ENCODE measurements at regions not wholly inside any gene's neighbourhood (a gene's known extent, or its start where the extent isn't known, plus 50 kb on each side); places are given as distances from the start of the nearest gene placed in this dataset.

DNA sequence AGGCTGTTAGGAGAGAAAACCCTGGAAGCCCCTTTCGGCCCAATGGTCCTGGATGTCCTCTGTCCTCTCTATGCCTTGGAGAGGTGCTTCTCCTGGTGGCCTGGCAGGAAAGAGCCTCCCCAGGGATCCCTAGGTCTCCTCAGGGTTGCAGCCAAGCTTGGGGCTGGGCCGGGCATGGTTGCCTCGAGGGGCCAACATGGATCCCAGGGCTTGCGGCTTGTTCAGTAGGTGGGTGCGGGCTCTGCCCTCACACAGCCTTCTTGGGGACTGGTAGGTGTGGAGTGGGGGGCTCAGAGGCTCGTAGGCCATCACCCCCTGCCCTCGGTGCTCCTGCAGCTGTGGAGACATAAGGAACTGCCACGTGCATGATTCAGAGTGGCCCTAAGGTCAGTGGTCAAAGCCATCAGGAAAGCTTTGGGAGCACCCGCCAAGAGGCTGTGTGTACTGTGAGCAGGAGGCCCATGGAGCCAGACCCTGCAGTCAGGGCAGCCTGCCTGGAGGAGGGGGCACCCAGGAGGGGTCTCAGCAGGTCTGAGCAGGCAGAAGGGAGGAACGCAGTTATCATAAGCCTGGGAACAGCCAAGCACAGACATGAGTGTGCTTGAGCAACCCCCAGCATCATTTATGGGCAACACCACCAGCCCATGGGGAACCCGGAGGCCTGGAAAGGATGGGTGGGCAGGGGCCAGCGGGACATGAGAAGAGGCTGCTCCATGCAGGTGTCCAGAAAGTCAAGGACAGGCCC, 231.0 kb downstream of the GLI2 start:
- in situ Hi-C loops (cut with HindIII; ENCODE audit: extremely low pct_ligation_motif_present, low pct_unique_long_range_greater_than_20kb): no loop called here
- Histone ChIP-seq H3K79me2 (ENCODE audit: insufficient read depth, low read length) (no peaks in the 10 kb centered on the region), H3K9ac (ENCODE audit: insufficient read depth, low read depth, low read length) (no peak overlapping the region), H2AFZ (ENCODE audit: low read length) (no peak overlapping the region), H3K4me1 (ENCODE audit: insufficient read depth, low read length) (no peaks in the 10 kb centered on the region), H3K27ac (ENCODE audit: extremely low read length, insufficient read depth, low read length) (no peak overlapping the region), H3K36me3 (replicated peaks in 1 of 2; ENCODE audit: control insufficient read depth in 1 of 2, insufficient read depth in 2 of 2, low read length in 2 of 2) (no peaks in the 10 kb centered on the region), H3K27me3 (ENCODE audit: control insufficient read depth in 1 of 2, insufficient read depth in 2 of 2, low read length in 2 of 2) (peaks cover 11 to 58% of the 10 kb centered on the region in 2 experiments), H4K20me1 (ENCODE audit: insufficient read depth, low read length) (no peaks in the 10 kb centered on the region), H3K9me3 (ENCODE audit: low read length) (no peaks in the 10 kb centered on the region), H3K4me2 (ENCODE audit: low read depth, low read length) (no peak overlapping the region), H3K4me3 (replicated peaks in 1 of 3; ENCODE audit: insufficient read depth in 1 of 3, low read depth in 2 of 3, low read length in 3 of 3) (no peak overlapping the region)
- ATAC-seq (no peak), DNase-seq (ENCODE audit: low spot score) (no peak), FAIRE-seq (no peak)
- BruUV-seq (replicated peaks): no TSS peak
- ChIA-PET POLR2A (no interaction called here), CTCF (ENCODE audit: low intra/inter-chr PET ratio, low total read pairs) (no interaction called here)
- intact Hi-C loops (cut with micrococcal nuclease; ENCODE audit: unreplicated experiment): no loop called here
- 1% methylated on average over 8 of the region's 12 CpGs for WGBS (ENCODE audit: low lambda C conversion rate)
- no peak for TF ChIP-seq FOXC1 (CRISPR knock-in tag; IDR thresholded peaks at IDR 0.05; ENCODE audit: borderline replicate concordance)
- TF ChIP-seq, protein P1, sequence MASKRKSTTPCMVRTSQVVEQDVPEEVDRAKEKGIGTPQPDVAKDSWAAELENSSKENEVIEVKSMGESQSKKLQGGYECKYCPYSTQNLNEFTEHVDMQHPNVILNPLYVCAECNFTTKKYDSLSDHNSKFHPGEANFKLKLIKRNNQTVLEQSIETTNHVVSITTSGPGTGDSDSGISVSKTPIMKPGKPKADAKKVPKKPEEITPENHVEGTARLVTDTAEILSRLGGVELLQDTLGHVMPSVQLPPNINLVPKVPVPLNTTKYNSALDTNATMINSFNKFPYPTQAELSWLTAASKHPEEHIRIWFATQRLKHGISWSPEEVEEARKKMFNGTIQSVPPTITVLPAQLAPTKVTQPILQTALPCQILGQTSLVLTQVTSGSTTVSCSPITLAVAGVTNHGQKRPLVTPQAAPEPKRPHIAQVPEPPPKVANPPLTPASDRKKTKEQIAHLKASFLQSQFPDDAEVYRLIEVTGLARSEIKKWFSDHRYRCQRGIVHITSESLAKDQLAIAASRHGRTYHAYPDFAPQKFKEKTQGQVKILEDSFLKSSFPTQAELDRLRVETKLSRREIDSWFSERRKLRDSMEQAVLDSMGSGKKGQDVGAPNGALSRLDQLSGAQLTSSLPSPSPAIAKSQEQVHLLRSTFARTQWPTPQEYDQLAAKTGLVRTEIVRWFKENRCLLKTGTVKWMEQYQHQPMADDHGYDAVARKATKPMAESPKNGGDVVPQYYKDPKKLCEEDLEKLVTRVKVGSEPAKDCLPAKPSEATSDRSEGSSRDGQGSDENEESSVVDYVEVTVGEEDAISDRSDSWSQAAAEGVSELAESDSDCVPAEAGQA (IDR thresholded peaks at IDR 0.05; ENCODE audit: low read depth): no peak
- TF ChIP-seq, protein P1 (CRISPR knock-in tag; IDR thresholded peaks at IDR 0.05; ENCODE audit: borderline replicate concordance): no peak
- TF ChIP-seq ZNF720 (CRISPR knock-in tag; IDR thresholded peaks at IDR 0.05): no peak
- no peak for TF ChIP-seq ZNF572 (CRISPR knock-in tag; IDR thresholded peaks at IDR 0.05)
- TF ChIP-seq ZNF766 (CRISPR knock-in tag; IDR thresholded peaks at IDR 0.05; ENCODE audit: borderline replicate concordance): no peak
- TF ChIP-seq, protein P2, sequence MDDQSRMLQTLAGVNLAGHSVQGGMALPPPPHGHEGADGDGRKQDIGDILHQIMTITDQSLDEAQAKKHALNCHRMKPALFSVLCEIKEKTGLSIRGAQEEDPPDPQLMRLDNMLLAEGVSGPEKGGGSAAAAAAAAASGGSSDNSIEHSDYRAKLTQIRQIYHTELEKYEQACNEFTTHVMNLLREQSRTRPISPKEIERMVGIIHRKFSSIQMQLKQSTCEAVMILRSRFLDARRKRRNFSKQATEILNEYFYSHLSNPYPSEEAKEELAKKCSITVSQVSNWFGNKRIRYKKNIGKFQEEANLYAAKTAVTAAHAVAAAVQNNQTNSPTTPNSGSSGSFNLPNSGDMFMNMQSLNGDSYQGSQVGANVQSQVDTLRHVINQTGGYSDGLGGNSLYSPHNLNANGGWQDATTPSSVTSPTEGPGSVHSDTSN (CRISPR knock-in tag; IDR thresholded peaks at IDR 0.05; ENCODE audit: borderline replicate concordance): no peak
- TF ChIP-seq ZNF614 (CRISPR knock-in tag; IDR thresholded peaks at IDR 0.05; ENCODE audit: borderline replicate concordance): no peak
- TF ChIP-seq U2AF1 (optimal IDR thresholded peaks at IDR 0.05; ENCODE audit: low read depth, low read length): no peak
- TF ChIP-seq, protein P3, sequence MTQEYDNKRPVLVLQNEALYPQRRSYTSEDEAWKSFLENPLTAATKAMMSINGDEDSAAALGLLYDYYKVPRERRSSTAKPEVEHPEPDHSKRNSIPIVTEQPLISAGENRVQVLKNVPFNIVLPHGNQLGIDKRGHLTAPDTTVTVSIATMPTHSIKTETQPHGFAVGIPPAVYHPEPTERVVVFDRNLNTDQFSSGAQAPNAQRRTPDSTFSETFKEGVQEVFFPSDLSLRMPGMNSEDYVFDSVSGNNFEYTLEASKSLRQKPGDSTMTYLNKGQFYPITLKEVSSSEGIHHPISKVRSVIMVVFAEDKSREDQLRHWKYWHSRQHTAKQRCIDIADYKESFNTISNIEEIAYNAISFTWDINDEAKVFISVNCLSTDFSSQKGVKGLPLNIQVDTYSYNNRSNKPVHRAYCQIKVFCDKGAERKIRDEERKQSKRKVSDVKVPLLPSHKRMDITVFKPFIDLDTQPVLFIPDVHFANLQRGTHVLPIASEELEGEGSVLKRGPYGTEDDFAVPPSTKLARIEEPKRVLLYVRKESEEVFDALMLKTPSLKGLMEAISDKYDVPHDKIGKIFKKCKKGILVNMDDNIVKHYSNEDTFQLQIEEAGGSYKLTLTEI (CRISPR knock-in tag; conservative IDR thresholded peaks at IDR 0.05): no peak
- TF ChIP-seq, protein P4, sequence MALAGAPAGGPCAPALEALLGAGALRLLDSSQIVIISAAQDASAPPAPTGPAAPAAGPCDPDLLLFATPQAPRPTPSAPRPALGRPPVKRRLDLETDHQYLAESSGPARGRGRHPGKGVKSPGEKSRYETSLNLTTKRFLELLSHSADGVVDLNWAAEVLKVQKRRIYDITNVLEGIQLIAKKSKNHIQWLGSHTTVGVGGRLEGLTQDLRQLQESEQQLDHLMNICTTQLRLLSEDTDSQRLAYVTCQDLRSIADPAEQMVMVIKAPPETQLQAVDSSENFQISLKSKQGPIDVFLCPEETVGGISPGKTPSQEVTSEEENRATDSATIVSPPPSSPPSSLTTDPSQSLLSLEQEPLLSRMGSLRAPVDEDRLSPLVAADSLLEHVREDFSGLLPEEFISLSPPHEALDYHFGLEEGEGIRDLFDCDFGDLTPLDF (CRISPR knock-in tag; IDR thresholded peaks at IDR 0.05): no peak
- TF ChIP-seq, protein P5, sequence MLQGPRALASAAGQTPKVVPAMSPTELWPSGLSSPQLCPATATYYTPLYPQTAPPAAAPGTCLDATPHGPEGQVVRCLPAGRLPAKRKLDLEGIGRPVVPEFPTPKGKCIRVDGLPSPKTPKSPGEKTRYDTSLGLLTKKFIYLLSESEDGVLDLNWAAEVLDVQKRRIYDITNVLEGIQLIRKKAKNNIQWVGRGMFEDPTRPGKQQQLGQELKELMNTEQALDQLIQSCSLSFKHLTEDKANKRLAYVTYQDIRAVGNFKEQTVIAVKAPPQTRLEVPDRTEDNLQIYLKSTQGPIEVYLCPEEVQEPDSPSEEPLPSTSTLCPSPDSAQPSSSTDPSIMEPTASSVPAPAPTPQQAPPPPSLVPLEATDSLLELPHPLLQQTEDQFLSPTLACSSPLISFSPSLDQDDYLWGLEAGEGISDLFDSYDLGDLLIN (CRISPR knock-in tag; IDR thresholded peaks at IDR 0.05; ENCODE audit: borderline replicate concordance): no peak
- no peak for TF ChIP-seq ZSCAN29 (CRISPR knock-in tag; conservative IDR thresholded peaks at IDR 0.05)

Measured in HepG2 (cell line).